HL-60 (cell line): ENCODE measurements at regions not wholly inside any gene's neighbourhood (a gene's known extent, or its start where the extent isn't known, plus 50 kb on each side); places are given as distances from the start of the nearest gene placed in this dataset.

Experiments
- DNase-seq, 2 experiments: peaks; one replicate each; pipeline ENCODE4 v3.0.0-alpha.2; 2010 to 2020; ENCODE audit warnings: low read depth in 1 of 2, low spot score in 1 of 2
- H3K27ac ChIP-seq: fragments of 250-450 bp; sonication (Bioruptor Pico); replicated peaks from 2 replicates; pipeline ENCODE4 v1.5.1; 2020; ENCODE audit warnings: mild to moderate bottlenecking, moderate library complexity
- H3K27me3 ChIP-seq: fragments of 250-450 bp; sonication (Bioruptor Pico); 2 replicates; pipeline ENCODE4 v1.5.1; 2021; ENCODE audit warnings: mild to moderate bottlenecking, moderate library complexity; ENCODE audit not compliant: insufficient read depth, poor library complexity, severe bottlenecking
- H3K4me3 ChIP-seq: replicated peaks from 2 replicates; pipeline ENCODE4 v1.5.1; 2011; ENCODE audit warnings: mild to moderate bottlenecking, control low read depth, low read length; ENCODE audit not compliant: insufficient read depth
- CTCF ChIP-seq: IDR thresholded peaks from one replicate; pipeline ENCODE4 v1.5.1; 2011; ENCODE audit warnings: low read length, control low read depth, inconsistent platforms; ENCODE audit not compliant: insufficient read depth
- GABPA ChIP-seq: IDR thresholded peaks from 2 replicates; pipeline ENCODE4 v1.6.1; 2012; ENCODE audit warnings: low read depth
- POLR2AphosphoS5 ChIP-seq: IDR thresholded peaks from 2 replicates; pipeline ENCODE4 v1.6.1; 2012; ENCODE audit warnings: low read depth
- REST ChIP-seq: IDR thresholded peaks from 2 replicates; pipeline ENCODE4 v1.6.1; 2012; ENCODE audit warnings: low read depth; ENCODE audit not compliant: insufficient replicate concordance
- SPI1 ChIP-seq: IDR thresholded peaks from 2 replicates; pipeline ENCODE4 v1.6.1; 2012; ENCODE audit warnings: low read depth, mild to moderate bottlenecking, borderline replicate concordance

GRCh38 chr5:8327016-8327415 is 458.1 kb downstream of the MTRR start:
- DNase-seq: no peak
- H3K4me3 ChIP-seq: no peak overlapping the region
- H3K27ac ChIP-seq: no peak overlapping the region
- no peak for TF ChIP-seq REST
- TF ChIP-seq POLR2AphosphoS5: no peak
- no peak for TF ChIP-seq GABPA
- no peak for TF ChIP-seq SPI1
- TF ChIP-seq CTCF: no peak
- H3K27me3 ChIP-seq: no peaks in the 10 kb centered on the region

GRCh38 chr5:8329773-8330172 is 460.8 kb downstream of the MTRR start:
- DNase-seq: peak in 1 of 2 experiments; percentile 1

More at GRCh38 chr5:8329773-8330172, 460.8 kb downstream of the MTRR start:
- no peak for TF ChIP-seq SPI1
- TF ChIP-seq CTCF: no peak
- no peak for TF ChIP-seq POLR2AphosphoS5
- TF ChIP-seq GABPA: no peak
- no peak for TF ChIP-seq REST
- Histone ChIP-seq H3K27ac (no peak overlapping the region), H3K27me3 (no peaks in the 10 kb centered on the region), H3K4me3 (no peak overlapping the region)
